Neural progenitor cell (in vitro differentiated cells): ENCODE measurements at regions not wholly inside any gene's neighbourhood (a gene's known extent, or its start where the extent isn't known, plus 50 kb on each side); places are given as distances from the start of the nearest gene placed in this dataset.

Experiments
- EZH2 ChIP-seq: fragments of 200-600 bp; sonication (generic); IDR thresholded peaks from 2 replicates; pipeline ENCODE4 v1.6.1; 2017; ENCODE audit warnings: antibody characterized with exemption, mild to moderate bottlenecking, moderate library complexity
- EZH2phosphoT487 ChIP-seq: fragments of 200-600 bp; sonication (generic); IDR thresholded peaks from 2 replicates; pipeline ENCODE4 v1.6.1; 2017; ENCODE audit warnings: antibody characterized with exemption
- TF ChIP-seq, protein P1 (sequence below): fragments of 200-600 bp; sonication (generic); IDR thresholded peaks from 2 replicates; pipeline ENCODE4 v1.5.1; 2017; ENCODE audit warnings: antibody characterized with exemption, mild to moderate bottlenecking

DNA sequence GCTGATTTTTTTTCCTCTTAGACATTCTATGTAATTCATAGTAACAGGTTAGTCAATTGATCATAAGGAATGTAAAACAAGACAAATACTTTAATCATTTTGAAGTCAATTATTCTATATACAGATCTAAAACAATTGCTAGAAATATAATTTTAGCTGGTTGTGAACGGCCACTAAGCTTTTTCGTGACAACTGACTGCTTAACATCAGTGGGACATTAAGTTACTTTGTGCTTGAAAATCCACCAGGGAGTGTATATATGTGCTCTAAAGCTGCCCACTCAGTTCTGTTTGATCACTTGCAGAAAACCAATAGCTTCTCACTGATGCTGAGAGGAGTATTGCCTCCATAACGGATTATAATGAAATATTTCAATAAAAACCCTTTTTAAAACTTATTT, 370.2 kb upstream of the CCNH start:
- TF ChIP-seq, protein P1, sequence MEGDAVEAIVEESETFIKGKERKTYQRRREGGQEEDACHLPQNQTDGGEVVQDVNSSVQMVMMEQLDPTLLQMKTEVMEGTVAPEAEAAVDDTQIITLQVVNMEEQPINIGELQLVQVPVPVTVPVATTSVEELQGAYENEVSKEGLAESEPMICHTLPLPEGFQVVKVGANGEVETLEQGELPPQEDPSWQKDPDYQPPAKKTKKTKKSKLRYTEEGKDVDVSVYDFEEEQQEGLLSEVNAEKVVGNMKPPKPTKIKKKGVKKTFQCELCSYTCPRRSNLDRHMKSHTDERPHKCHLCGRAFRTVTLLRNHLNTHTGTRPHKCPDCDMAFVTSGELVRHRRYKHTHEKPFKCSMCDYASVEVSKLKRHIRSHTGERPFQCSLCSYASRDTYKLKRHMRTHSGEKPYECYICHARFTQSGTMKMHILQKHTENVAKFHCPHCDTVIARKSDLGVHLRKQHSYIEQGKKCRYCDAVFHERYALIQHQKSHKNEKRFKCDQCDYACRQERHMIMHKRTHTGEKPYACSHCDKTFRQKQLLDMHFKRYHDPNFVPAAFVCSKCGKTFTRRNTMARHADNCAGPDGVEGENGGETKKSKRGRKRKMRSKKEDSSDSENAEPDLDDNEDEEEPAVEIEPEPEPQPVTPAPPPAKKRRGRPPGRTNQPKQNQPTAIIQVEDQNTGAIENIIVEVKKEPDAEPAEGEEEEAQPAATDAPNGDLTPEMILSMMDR, result no peak
- no peak for TF ChIP-seq EZH2
- TF ChIP-seq EZH2phosphoT487, result no peak
